RWPE2 (cell line): ENCODE measurements at regions not wholly inside any gene's neighbourhood (a gene's known extent, or its start where the extent isn't known, plus 50 kb on each side); places are given as distances from the start of the nearest gene placed in this dataset.

Experiments used
- ATAC-seq: fragments of 200-7000 bp; cut with Tn5 transposase; 3 replicates; pipeline ENCODE4 v1.9.1; 2021; ENCODE audit warnings: low read depth
- DNase-seq: peaks from one replicate; pipeline ENCODE4 v3.0.0-alpha.2; 2020; ENCODE audit warnings: low spot score
- H3K27ac ChIP-seq: fragments of 450-650 bp; 2 replicates; pipeline ENCODE4 v1.5.1; 2017; ENCODE audit warnings: mild to moderate bottlenecking; ENCODE audit not compliant: poor library complexity, severe bottlenecking
- H3K27me3 ChIP-seq: fragments of 250-450 bp; sonication (Bioruptor Pico); 2 replicates; pipeline ENCODE4 v1.5.1; 2021; ENCODE audit warnings: mild to moderate bottlenecking, moderate library complexity; ENCODE audit not compliant: insufficient read depth, poor library complexity, severe bottlenecking
- H3K36me3 ChIP-seq: fragments of 250-450 bp; sonication (Bioruptor Pico); 2 replicates; pipeline ENCODE4 v1.5.1; 2020; ENCODE audit warnings: low read depth, mild to moderate bottlenecking, moderate library complexity
- H3K4me1 ChIP-seq: fragments of 250-450 bp; sonication (Bioruptor Pico); 2 replicates; pipeline ENCODE4 v1.5.1; 2021; ENCODE audit warnings: mild to moderate bottlenecking, moderate library complexity; ENCODE audit not compliant: insufficient read depth, poor library complexity, severe bottlenecking
- H3K4me3 ChIP-seq: fragments of 250-450 bp; sonication (Bioruptor Pico); 2 replicates; pipeline ENCODE4 v1.5.1; 2021; ENCODE audit warnings: mild to moderate bottlenecking, moderate library complexity; ENCODE audit not compliant: severe bottlenecking
- H3K9me3 ChIP-seq: fragments of 250-450 bp; sonication (Bioruptor Pico); 2 replicates; pipeline ENCODE4 v1.5.1; 2021; ENCODE audit warnings: mild to moderate bottlenecking, moderate library complexity; ENCODE audit not compliant: severe bottlenecking
- CTCF ChIP-seq: fragments of 450-650 bp; IDR thresholded peaks from one replicate; pipeline ENCODE4 v1.5.1; 2017; ENCODE audit warnings: mild to moderate bottlenecking, moderate library complexity; ENCODE audit not compliant: poor library complexity, severe bottlenecking

GRCh38 chr18:75984853-75985252 lies 510.2 kb downstream of the ZNF516 start:
- no peak for TF ChIP-seq CTCF
- no peak overlapping the region for H3K4me3 ChIP-seq
- ATAC-seq, result no peak
- H3K27ac ChIP-seq, result no peak overlapping the region
- H3K9me3 ChIP-seq, result no peaks in the 10 kb centered on the region
- no peak for DNase-seq
- H3K36me3 ChIP-seq, result no peaks in the 10 kb centered on the region
- H3K27me3 ChIP-seq, result peaks cover 10% of the 10 kb centered on the region
- no peaks in the 10 kb centered on the region for H3K4me1 ChIP-seq

GRCh38 chr18:75981102-75981501 lies 513.9 kb downstream of the ZNF516 start:
- Histone ChIP-seq H3K9me3 (no peaks in the 10 kb centered on the region), H3K36me3 (no peaks in the 10 kb centered on the region), H3K4me3 (no peak overlapping the region), H3K27ac (no peak overlapping the region), H3K27me3 (peaks cover 22% of the 10 kb centered on the region), H3K4me1 (no peaks in the 10 kb centered on the region)
- TF ChIP-seq CTCF, result no peak
- DNase-seq (no peak), ATAC-seq (no peak)

- no peak overlapping the region for H3K4me3 ChIP-seq
- TF ChIP-seq CTCF, result no peak
- no peak overlapping the region for H3K27ac ChIP-seq
- DNase-seq, result no peak
- no peaks in the 10 kb centered on the region for H3K4me1 ChIP-seq
- no peaks in the 10 kb centered on the region for H3K9me3 ChIP-seq
- H3K27me3 ChIP-seq, result peaks cover 27% of the 10 kb centered on the region
- no peaks in the 10 kb centered on the region for H3K36me3 ChIP-seq
- no peak for ATAC-seq
Measured at GRCh38 chr18:75977081-75977480, 518.0 kb downstream of the ZNF516 start.

- DNase-seq (no peak), ATAC-seq (no peak)
- no peak for TF ChIP-seq CTCF
- no peaks in the 10 kb centered on the region for H3K4me1 ChIP-seq
- H3K27ac ChIP-seq, result no peak overlapping the region
- H3K4me3 ChIP-seq, result no peak overlapping the region
- H3K27me3 ChIP-seq, result peaks cover 9% of the 10 kb centered on the region
- no peaks in the 10 kb centered on the region for H3K36me3 ChIP-seq
- H3K9me3 ChIP-seq, result no peaks in the 10 kb centered on the region
Measured at GRCh38 chr18:75970212-75970611, 524.8 kb downstream of the ZNF516 start.

- Histone ChIP-seq H3K4me3 (no peak overlapping the region), H3K36me3 (no peaks in the 10 kb centered on the region), H3K4me1 (no peaks in the 10 kb centered on the region), H3K9me3 (no peaks in the 10 kb centered on the region), H3K27me3 (no peaks in the 10 kb centered on the region), H3K27ac (no peak overlapping the region)
- no peak for TF ChIP-seq CTCF
- DNase-seq, result no peak
- ATAC-seq, result no peak
Measured at GRCh38 chr18:75966431-75966830, 528.6 kb downstream of the ZNF516 start.
